NCI-H748 (cell line): ENCODE measurements at regions not wholly inside any gene's neighbourhood (a gene's known extent, or its start where the extent isn't known, plus 50 kb on each side); places are given as distances from the start of the nearest gene placed in this dataset.
"Not testable (repeated sequence)": the region's sequence is repeated elsewhere in the genome, so short reads cannot be mapped to it uniquely, and the experiment has no call there.

Experiments
- DNase-seq: peaks from one replicate; lab custom pipeline; 2025; ENCODE audit not compliant: unreplicated experiment; lab: John Stamatoyannopoulos, UW

DNA sequence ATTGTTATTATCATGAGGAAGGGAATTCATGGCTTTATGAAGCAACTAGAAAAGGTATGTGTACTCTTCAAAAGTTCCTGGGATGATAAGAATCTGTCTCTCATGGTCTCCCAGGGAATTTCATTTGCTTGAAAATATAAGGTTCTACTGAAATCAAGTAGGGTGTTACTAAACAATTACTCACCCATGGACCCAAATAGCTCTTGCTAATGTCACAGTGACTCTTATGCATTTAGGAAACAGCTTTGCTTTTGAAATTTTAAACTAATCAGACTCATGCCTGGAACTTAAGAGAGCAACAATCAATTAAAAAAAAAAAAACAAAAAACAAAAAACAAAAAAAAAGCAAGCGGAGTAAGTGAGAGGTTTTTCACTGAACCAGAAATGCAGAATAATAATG is 1546.3 kb upstream of the TENM4 start:
- no peak for DNase-seq

- no peak for DNase-seq
Observed at GRCh38 chr11:80986421-80987074, 1545.7 kb upstream of the TENM4 start.

GRCh38 chr11:80980227-80980626 is 1539.4 kb upstream of the TENM4 start:
- DNase-seq: no peak

- no peak for DNase-seq
Observed at GRCh38 chr11:80973786-80974185, 1533.0 kb upstream of the TENM4 start.

DNA sequence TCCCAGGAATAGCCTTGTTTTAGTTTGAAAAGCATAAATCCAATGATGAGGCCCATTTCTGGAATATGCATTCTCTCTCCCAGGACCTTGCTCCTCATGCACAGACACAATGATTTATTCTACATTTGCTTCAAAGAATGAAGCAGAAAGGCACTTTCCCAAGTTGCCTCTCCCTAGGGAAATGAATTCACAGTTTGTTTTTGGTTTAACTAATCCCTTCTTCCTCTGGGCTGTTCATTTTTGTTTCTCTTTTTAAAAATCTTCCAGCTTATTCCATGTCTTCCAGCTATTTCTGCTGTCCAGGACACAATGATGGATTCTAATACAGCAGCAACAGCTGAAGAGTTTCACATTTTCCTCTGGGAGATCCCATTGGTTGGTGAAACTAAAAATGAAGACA is 1529.2 kb upstream of the TENM4 start:
- DNase-seq: no peak

DNA sequence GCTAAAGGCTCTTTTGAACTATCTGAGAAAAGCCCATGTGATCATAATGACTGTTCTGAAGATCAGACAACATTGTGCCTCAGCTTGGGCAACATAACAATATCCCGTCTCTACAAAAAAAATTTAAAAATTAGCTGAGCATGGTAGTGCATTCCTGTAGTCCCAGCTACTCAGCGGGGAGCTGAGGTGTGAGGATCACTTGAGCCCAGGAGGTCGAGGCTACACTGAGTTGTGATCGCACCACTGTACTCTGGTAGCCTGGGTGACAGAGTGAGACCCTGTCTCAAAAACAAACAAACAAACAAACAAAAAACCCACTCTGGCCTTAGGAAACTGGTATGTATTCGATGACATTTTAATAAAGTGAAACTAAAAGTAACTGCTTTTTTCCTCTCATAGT is 1526.8 kb upstream of the TENM4 start:
- no peak for DNase-seq

- no peak for DNase-seq
Observed at GRCh38 chr11:80960381-80961029, 1519.7 kb upstream of the TENM4 start.

DNA sequence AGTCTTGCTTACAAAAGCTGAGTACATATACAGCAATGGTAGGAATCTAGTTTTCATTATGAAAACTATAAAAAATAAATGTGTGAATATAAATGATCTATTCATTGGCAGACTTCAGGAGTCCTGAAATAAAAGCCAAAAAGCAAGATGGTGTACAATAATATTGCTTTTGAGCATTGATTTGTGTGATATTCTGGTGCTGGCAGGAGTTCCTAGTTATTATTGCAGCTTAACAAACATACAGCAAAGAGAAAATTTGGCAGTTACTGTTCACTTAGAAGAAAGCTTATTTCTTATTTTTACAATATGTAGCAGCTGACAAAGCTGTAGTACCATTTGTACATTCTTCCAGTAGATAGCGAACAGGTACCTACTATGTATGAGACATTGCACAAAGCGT is 1518.9 kb upstream of the TENM4 start:
- DNase-seq: no peak

DNA sequence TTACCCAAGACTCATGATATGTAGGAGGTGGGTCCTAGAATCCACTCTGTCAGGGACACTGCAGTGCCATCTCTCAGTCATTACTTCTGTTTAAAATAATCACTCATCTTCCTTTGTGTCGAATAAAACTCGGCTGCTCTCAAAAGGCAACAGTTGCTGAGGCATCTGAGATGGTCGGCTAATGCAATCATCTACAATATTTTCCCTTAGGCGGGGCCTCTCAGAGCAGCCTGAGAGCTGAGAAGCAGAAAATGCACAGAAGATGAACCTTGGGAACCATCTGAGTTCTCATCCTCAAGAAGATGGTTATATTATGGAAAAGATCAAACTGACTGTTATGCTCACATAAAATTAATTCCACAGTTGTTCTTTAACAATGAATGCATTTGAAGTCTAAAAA is 1518.2 kb upstream of the TENM4 start:
- no peak for DNase-seq

DNA sequence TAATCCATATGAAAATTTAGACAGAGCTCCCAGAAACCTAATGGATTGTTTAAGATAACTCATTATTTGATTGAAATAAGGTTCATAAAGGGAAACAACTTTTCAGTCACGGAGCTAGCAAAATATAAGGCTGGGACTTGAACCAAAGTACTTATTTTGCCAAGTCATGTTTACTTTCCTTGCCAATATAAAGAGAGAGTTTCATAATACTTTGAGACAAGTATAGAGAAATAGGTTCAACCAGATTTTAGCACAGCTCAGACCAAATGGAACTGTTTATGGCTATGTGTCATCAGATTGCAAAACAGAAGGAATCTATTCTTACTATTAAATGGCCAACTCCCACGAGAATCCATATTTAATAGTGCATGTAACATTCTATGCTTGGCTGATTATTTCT is 1517.5 kb upstream of the TENM4 start:
- DNase-seq: no peak

- no peak for DNase-seq
Observed at GRCh38 chr11:80955588-80955987, 1514.8 kb upstream of the TENM4 start.

DNA sequence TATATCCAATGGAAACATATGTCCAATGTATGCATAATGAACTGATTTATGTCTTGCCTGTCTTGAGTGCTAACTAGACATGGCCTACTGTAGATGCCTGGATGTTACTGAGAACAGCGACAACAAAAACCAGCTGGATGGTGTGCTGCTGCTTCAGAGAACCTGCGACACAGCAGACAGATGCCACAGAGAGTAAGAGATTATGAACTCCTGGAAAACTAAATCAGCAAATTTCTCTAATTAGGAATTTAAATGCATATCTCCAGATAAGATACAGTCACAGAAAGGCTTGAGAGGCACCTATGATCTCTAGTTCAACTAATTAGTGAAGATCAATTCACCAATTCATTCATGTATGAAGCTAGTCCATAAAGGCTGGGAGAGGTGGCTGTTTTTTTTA is 1508.0 kb upstream of the TENM4 start:
- DNase-seq: no peak

DNA sequence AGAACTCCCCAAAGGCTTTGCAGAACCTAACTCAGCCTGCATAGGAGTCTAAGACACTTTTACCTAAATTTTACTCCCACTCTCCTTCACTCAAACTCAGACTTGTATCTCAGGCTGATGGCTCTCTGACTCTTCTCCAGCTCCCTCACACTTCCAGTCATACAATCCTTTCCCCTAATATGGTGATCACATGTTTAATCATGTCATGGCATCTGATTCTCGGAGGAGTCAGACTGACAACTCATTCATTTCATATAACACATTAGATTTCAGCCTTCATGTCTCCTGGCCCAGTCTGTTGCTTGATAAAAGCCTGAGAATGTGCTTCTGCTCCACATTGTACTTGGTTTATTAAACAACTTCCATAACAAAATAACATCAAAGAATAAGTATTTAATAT is 1503.9 kb upstream of the TENM4 start:
- no peak for DNase-seq

DNA sequence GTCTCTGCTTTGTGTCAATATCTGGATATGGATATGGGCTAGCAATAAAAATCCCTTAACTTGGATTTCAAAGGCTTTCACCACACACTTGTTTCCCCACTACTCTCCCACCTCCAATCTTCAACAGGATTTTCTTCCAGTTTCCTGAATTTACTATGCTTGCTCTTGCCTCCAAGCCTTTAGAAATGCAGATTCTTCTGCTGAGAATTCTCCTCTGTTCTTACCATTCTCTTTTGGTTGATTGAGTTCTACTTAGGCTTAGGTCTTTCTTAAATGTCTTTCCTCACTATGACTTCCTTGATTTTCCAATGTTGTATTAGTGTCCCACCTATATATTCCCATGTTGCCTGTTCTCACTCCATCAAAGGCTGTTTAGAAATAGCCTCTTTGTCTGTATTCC is 1502.4 kb upstream of the TENM4 start:
- no peak for DNase-seq

- DNase-seq: no peak
Observed at GRCh38 chr11:80937842-80938241, 1497.0 kb upstream of the TENM4 start.

- no peak for DNase-seq
Observed at GRCh38 chr11:80930038-80930437, 1489.2 kb upstream of the TENM4 start.

DNA sequence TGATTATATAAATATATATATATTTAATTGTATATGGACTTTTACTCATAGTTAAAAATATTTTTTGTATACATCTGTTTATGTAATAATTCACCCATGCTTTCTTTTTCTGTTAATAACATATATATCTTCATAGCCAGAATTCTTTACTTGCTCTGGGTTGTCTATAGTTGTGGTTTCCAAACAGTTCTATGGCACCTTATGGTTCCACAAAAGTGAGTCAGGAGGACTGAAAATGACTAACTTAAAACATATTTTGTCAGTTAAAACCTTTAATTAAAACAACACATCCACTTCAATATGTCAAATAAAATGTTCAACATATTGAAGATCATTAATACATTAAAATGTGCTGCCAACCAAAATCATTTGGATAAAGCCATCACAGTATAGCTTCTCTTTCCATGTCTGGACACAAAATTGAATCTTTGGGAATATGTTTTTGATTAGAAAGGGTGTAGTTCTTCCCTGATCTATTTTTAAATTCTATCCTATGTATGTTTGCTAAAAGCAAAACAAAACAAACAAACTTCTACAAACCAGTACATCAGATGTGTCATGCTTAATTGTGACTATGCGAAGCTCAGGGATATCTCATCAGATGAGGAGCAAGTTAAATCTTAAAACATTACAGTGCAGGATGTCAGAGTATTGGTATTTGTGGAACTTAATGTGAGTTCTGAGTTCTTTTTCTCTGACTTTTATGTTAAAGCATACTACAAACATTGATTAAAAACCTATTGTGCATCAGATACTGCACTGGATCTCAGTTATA is 1488.4 kb upstream of the TENM4 start:
- DNase-seq: no peak

- DNase-seq: no peak
Observed at GRCh38 chr11:80925321-80925720, 1484.5 kb upstream of the TENM4 start.

GRCh38 chr11:80921310-80921709 is 1480.5 kb upstream of the TENM4 start:
- not testable (repeated sequence) for DNase-seq

DNA sequence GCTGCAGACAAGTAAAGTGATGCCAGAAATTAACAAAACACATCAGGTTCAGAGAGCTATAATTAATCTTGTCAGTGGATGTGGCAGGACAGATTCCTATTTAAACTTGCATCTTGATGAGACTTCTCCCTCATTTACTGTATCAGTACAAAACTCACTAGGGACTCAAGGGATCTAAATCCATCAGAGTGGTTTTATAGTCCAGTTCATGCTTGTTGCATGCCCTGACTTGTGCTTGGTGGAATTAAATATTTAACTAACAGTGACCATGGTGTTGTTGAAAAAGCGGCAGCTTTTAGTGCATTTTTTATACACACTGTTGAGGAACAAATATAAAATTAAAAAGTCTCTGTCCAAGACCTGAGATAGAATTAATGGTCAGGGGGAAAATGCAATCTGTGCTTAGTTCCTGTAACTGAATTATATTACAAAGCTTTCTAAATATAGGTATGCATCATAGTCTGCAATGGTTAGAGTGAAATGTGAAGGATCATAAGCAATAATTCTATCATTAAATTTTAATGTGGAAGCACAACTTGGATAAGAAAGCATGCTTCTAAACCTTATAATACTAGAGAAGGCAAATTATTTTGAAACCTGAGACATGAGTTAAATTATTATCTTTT is 1475.5 kb upstream of the TENM4 start:
- no peak for DNase-seq

- no peak for DNase-seq
Observed at GRCh38 chr11:80914311-80914710, 1473.5 kb upstream of the TENM4 start.

DNA sequence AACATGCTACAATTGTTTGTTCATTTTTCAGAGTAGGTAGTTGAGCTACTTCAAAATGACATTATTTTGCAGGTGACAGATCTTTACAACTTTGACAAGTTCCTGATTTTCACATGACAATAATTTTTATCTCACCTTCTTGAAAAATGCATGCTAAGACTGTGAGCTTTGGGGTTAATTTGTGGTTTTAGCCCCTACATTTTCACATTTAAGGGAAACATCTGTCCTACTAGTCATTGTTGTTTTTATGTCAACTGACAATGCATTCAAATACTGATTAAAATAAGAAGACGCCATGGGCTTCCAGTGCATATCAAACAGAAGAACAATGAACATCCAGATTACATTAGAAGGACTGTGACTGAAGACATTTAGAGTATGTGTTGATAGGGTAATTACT is 1470.8 kb upstream of the TENM4 start:
- no peak for DNase-seq
